ENCODE measurements at regions not wholly inside any gene's neighbourhood (a gene's known extent, or its start where the extent isn't known, plus 50 kb on each side); places are given as distances from the start of the nearest gene placed in this dataset.
"Not testable (repeated sequence)": the region's sequence is repeated elsewhere in the genome, so short reads cannot be mapped to it uniquely, and the experiment has no call there.

GRCh38 chr5:130605234-130605633 lies 559.8 kb downstream of the HINT1 start:
- Histone ChIP-seq H2BK120ac (ENCODE audit: low read depth, low read length) (no peak overlapping the region), H3K18ac (ENCODE audit: low read length) (no peak overlapping the region), H3K9ac (ENCODE audit: low read depth, low read length, poor library complexity) (no peak overlapping the region), H2BK5ac (ENCODE audit: low read length) (no peak overlapping the region), H2AK5ac (ENCODE audit: low read depth, low read length) (no peak overlapping the region), H2BK12ac (ENCODE audit: low read length) (no peak overlapping the region), H3K4me3 (ENCODE audit: low read length in 2 of 2) (no peak overlapping the region), H3K14ac (ENCODE audit: low read length) (no peak overlapping the region), H3K27ac (replicated peaks; ENCODE audit: low read length) (no peak overlapping the region), H3K79me1 (ENCODE audit: low read depth, low read length) (no peaks in the 10 kb centered on the region), H3K4me2 (ENCODE audit: insufficient read depth, low read length, poor library complexity, severe bottlenecking) (no peak overlapping the region), H3K4me1 (ENCODE audit: control insufficient read depth in 2 of 2, insufficient read depth in 1 of 2, low read depth in 1 of 2, low read length in 2 of 2) (no peaks in the 10 kb centered on the region), H2AFZ (ENCODE audit: low read length) (no peak overlapping the region), H3K36me3 (replicated peaks in 1 of 2; ENCODE audit: control insufficient read depth in 2 of 2, insufficient read depth in 2 of 2, low read length in 2 of 2) (no peaks in the 10 kb centered on the region), H4K8ac (ENCODE audit: low read depth, low read length) (no peak overlapping the region), H3K27me3 (ENCODE audit: control insufficient read depth in 3 of 3, insufficient read depth in 3 of 3, low read depth in 1 of 3, low read length in 3 of 3) (peaks cover 0 to 2% (median 0%) of the 10 kb centered on the region in 3 experiments), H2BK15ac (ENCODE audit: low read length) (no peak overlapping the region), H3K9me3 (replicated peaks in 1 of 2; ENCODE audit: control insufficient read depth in 2 of 2, insufficient read depth in 1 of 2, low read depth in 1 of 2, low read length in 2 of 2) (no peaks in the 10 kb centered on the region), H3K4ac (ENCODE audit: low read length) (no peak overlapping the region), H4K91ac (ENCODE audit: low read depth, low read length, poor library complexity) (no peak overlapping the region), H3K23ac (ENCODE audit: low read depth, low read length, poor library complexity) (no peak overlapping the region)
- peak; percentile 9 for DNase-seq (ENCODE audit: low spot score)

GRCh38 chr5:130596647-130597046 lies 568.4 kb downstream of the HINT1 start:
- H2BK120ac ChIP-seq (ENCODE audit: low read depth, low read length); H2BK12ac ChIP-seq (ENCODE audit: low read length); H3K18ac ChIP-seq (ENCODE audit: low read length); DNase-seq (ENCODE audit: low spot score); H3K9me3 ChIP-seq (replicated peaks in 1 of 2; ENCODE audit: control insufficient read depth in 2 of 2, insufficient read depth in 1 of 2, low read depth in 1 of 2, low read length in 2 of 2); H2BK5ac ChIP-seq (ENCODE audit: low read length); H4K8ac ChIP-seq (ENCODE audit: low read depth, low read length); H4K91ac ChIP-seq (ENCODE audit: low read depth, low read length, poor library complexity); H3K4me3 ChIP-seq (ENCODE audit: low read length in 2 of 2); H2AK5ac ChIP-seq (ENCODE audit: low read depth, low read length); H3K4me1 ChIP-seq (ENCODE audit: control insufficient read depth in 2 of 2, insufficient read depth in 1 of 2, low read depth in 1 of 2, low read length in 2 of 2); H3K4me2 ChIP-seq (ENCODE audit: insufficient read depth, low read length, poor library complexity, severe bottlenecking); H3K36me3 ChIP-seq (replicated peaks in 1 of 2; ENCODE audit: control insufficient read depth in 2 of 2, insufficient read depth in 2 of 2, low read length in 2 of 2); H2BK15ac ChIP-seq (ENCODE audit: low read length); H3K27ac ChIP-seq (replicated peaks; ENCODE audit: low read length); H3K4ac ChIP-seq (ENCODE audit: low read length); H3K14ac ChIP-seq (ENCODE audit: low read length); H3K79me1 ChIP-seq (ENCODE audit: low read depth, low read length); H3K27me3 ChIP-seq (ENCODE audit: control insufficient read depth in 3 of 3, insufficient read depth in 3 of 3, low read depth in 1 of 3, low read length in 3 of 3); H3K9ac ChIP-seq (ENCODE audit: low read depth, low read length, poor library complexity); H2AFZ ChIP-seq (ENCODE audit: low read length); H3K23ac ChIP-seq (ENCODE audit: low read depth, low read length, poor library complexity): not testable (repeated sequence)
- WGBS, 2 donors (ENCODE audit: extremely low coverage in 2 of 2, insufficient read length in 2 of 2, insufficient replicate concordance in 1 of 2), result no CpG with 5 or more reads among the region's 25 CpGs

DNA sequence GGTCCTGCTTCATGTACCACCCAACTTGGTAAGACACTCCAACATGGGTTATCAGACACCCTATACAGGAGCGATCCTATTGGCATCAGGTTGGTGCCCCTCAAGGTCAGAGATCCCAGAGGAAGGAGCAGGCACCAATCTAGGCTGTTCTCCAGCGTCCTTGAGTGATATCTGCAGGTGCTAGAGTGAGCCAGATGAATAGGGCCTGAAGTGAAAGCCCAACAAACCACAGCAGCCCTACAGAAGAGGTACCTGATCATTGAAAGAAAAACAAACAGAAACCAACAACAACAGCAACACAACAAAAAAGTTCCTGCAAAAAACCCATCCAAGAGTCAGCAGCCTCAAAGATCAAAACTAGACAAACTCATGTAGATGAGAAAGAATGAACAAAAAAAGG lies 584.8 kb downstream of the HINT1 start:
- no peak overlapping the region for H3K4ac ChIP-seq (ENCODE audit: low read length)
- H3K4me1 ChIP-seq (ENCODE audit: control insufficient read depth in 2 of 2, insufficient read depth in 1 of 2, low read depth in 1 of 2, low read length in 2 of 2), result no peaks in the 10 kb centered on the region
- H3K18ac ChIP-seq (ENCODE audit: low read length), result no peak overlapping the region
- H4K8ac ChIP-seq (ENCODE audit: low read depth, low read length), result no peak overlapping the region
- no peak overlapping the region for H3K4me3 ChIP-seq (ENCODE audit: low read length in 2 of 2)
- H3K14ac ChIP-seq (ENCODE audit: low read length), result no peak overlapping the region
- H3K23ac ChIP-seq (ENCODE audit: low read depth, low read length, poor library complexity), result no peak overlapping the region
- no CpG with 5 or more reads among the region's 2 CpGs for WGBS, 2 donors (ENCODE audit: extremely low coverage in 2 of 2, insufficient read length in 2 of 2, insufficient replicate concordance in 1 of 2)
- H2BK120ac ChIP-seq (ENCODE audit: low read depth, low read length), result no peak overlapping the region
- no peaks in the 10 kb centered on the region for H3K79me1 ChIP-seq (ENCODE audit: low read depth, low read length)
- H2BK15ac ChIP-seq (ENCODE audit: low read length), result no peak overlapping the region
- no peak for DNase-seq (ENCODE audit: low spot score)
- H3K27me3 ChIP-seq (ENCODE audit: control insufficient read depth in 3 of 3, insufficient read depth in 3 of 3, low read depth in 1 of 3, low read length in 3 of 3), result no peaks in the 10 kb centered on the region
- no peak overlapping the region for H2BK5ac ChIP-seq (ENCODE audit: low read length)
- H3K27ac ChIP-seq (replicated peaks; ENCODE audit: low read length), result no peak overlapping the region
- H3K36me3 ChIP-seq (replicated peaks in 1 of 2; ENCODE audit: control insufficient read depth in 2 of 2, insufficient read depth in 2 of 2, low read length in 2 of 2), result no peaks in the 10 kb centered on the region
- H2BK12ac ChIP-seq (ENCODE audit: low read length), result no peak overlapping the region
- no peak overlapping the region for H3K9ac ChIP-seq (ENCODE audit: low read depth, low read length, poor library complexity)
- H4K91ac ChIP-seq (ENCODE audit: low read depth, low read length, poor library complexity), result no peak overlapping the region
- no peaks in the 10 kb centered on the region for H3K9me3 ChIP-seq (replicated peaks in 1 of 2; ENCODE audit: control insufficient read depth in 2 of 2, insufficient read depth in 1 of 2, low read depth in 1 of 2, low read length in 2 of 2)
- H3K4me2 ChIP-seq (ENCODE audit: insufficient read depth, low read length, poor library complexity, severe bottlenecking), result no peak overlapping the region
- no peak overlapping the region for H2AFZ ChIP-seq (ENCODE audit: low read length)
- no peak overlapping the region for H2AK5ac ChIP-seq (ENCODE audit: low read depth, low read length)

DNA sequence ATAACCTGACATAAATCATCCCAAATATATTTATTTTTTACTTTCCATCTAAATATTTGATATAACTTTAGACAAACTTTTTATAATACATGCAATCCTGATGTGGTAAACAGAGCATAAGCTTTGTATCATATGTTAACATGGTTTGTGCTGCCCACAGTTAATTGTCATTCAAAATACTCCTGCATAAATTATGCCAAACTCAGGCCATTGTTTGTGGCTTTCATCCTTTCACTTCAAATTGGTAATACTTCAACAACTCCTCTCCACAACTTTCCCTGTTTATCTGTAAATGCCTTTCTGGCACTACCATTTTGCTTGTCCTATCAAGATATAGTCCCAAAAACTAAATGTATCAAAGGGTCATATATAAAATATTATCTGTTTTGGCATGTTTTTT lies 586.7 kb downstream of the HINT1 start:
- no peaks in the 10 kb centered on the region for H3K9me3 ChIP-seq (replicated peaks in 1 of 2; ENCODE audit: control insufficient read depth in 2 of 2, insufficient read depth in 1 of 2, low read depth in 1 of 2, low read length in 2 of 2)
- no peak overlapping the region for H3K27ac ChIP-seq (replicated peaks; ENCODE audit: low read length)
- no peak overlapping the region for H3K23ac ChIP-seq (ENCODE audit: low read depth, low read length, poor library complexity)
- H3K9ac ChIP-seq (ENCODE audit: low read depth, low read length, poor library complexity), result no peak overlapping the region
- no peak overlapping the region for H3K4me2 ChIP-seq (ENCODE audit: insufficient read depth, low read length, poor library complexity, severe bottlenecking)
- no peak overlapping the region for H3K18ac ChIP-seq (ENCODE audit: low read length)
- H3K4ac ChIP-seq (ENCODE audit: low read length), result no peak overlapping the region
- no peak overlapping the region for H4K91ac ChIP-seq (ENCODE audit: low read depth, low read length, poor library complexity)
- H2BK15ac ChIP-seq (ENCODE audit: low read length), result no peak overlapping the region
- H2BK5ac ChIP-seq (ENCODE audit: low read length), result no peak overlapping the region
- no peak overlapping the region for H2BK12ac ChIP-seq (ENCODE audit: low read length)
- H3K27me3 ChIP-seq (ENCODE audit: control insufficient read depth in 3 of 3, insufficient read depth in 3 of 3, low read depth in 1 of 3, low read length in 3 of 3), result no peaks in the 10 kb centered on the region
- H3K14ac ChIP-seq (ENCODE audit: low read length), result no peak overlapping the region
- H3K4me3 ChIP-seq (ENCODE audit: low read length in 2 of 2), result no peak overlapping the region
- H3K36me3 ChIP-seq (replicated peaks in 1 of 2; ENCODE audit: control insufficient read depth in 2 of 2, insufficient read depth in 2 of 2, low read length in 2 of 2), result no peaks in the 10 kb centered on the region
- DNase-seq (ENCODE audit: low spot score), result no peak
- H2AFZ ChIP-seq (ENCODE audit: low read length), result no peak overlapping the region
- no peak overlapping the region for H4K8ac ChIP-seq (ENCODE audit: low read depth, low read length)
- H3K4me1 ChIP-seq (ENCODE audit: control insufficient read depth in 2 of 2, insufficient read depth in 1 of 2, low read depth in 1 of 2, low read length in 2 of 2), result no peaks in the 10 kb centered on the region
- H3K79me1 ChIP-seq (ENCODE audit: low read depth, low read length), result no peaks in the 10 kb centered on the region
- H2AK5ac ChIP-seq (ENCODE audit: low read depth, low read length), result no peak overlapping the region
- H2BK120ac ChIP-seq (ENCODE audit: low read depth, low read length), result no peak overlapping the region

Measured in neuronal stem cell (in vitro differentiated cells).